Stomach (tissue), 8 donors: ENCODE measurements at regions not wholly inside any gene's neighbourhood (a gene's known extent, or its start where the extent isn't known, plus 50 kb on each side); places are given as distances from the start of the nearest gene placed in this dataset.

Experiments used
- DNase-seq, 2 donors: peaks; one replicate each; pipeline versions ENCODE4 v3.0.0 to v3.0.0-alpha.2; 2013 to 2019
- H3K27ac ChIP-seq, 5 donors: fragments of 200-600 bp in 4 of 5; sonication (generic) in 4 of 5; one replicate each; pipeline ENCODE4 v1.5.1; 2013 to 2019; ENCODE audit warnings: mild to moderate bottlenecking in 1 of 5, moderate library complexity in 1 of 5
- H3K27me3 ChIP-seq, 3 donors: fragments of 200-600 bp; sonication (generic); one replicate each; pipeline ENCODE4 v1.5.1; 2017 to 2019; ENCODE audit warnings: mixed run types in 1 of 3
- H3K36me3 ChIP-seq, 4 donors: fragments of 200-600 bp; sonication (generic); 1 replicate in 3 of 4; 2 replicates in 1 of 4; pipeline ENCODE4 v1.5.1; 2016 to 2019
- H3K4me1 ChIP-seq, 4 donors: fragments of 200-600 bp; sonication (generic); one replicate each; pipeline ENCODE4 v1.5.1; 2016 to 2019
- H3K4me3 ChIP-seq, 4 donors: fragments of 200-600 bp; sonication (generic) in 3 of 4; one replicate each; pipeline ENCODE4 v1.5.1; 2016 to 2019; ENCODE audit warnings: mild to moderate bottlenecking in 1 of 4
- H3K9me3 ChIP-seq, 4 donors: fragments of 200-600 bp; sonication (generic); one replicate each; pipeline ENCODE4 v1.5.1; 2016 to 2019
- EP300 ChIP-seq: sonication (generic); formaldehyde crosslinking; IDR thresholded peaks from one replicate; pipeline ENCODE4 v1.6.1; 2017; ENCODE audit warnings: antibody characterized with exemption
- POLR2A ChIP-seq, 4 donors: fragments of 450-650 bp; IDR thresholded peaks; one replicate each; pipeline ENCODE4 v1.6.1; 2016; ENCODE audit warnings: antibody characterized with exemption in 4 of 4, control low read depth in 2 of 4, mild to moderate bottlenecking in 1 of 4, moderate library complexity in 1 of 4
- POLR2AphosphoS5 ChIP-seq, 3 donors: sonication (generic); formaldehyde crosslinking; IDR thresholded peaks; one replicate each; pipeline ENCODE4 v1.6.1; 2016; ENCODE audit warnings: antibody characterized with exemption in 3 of 3
- WGBS, 5 donors: extraction: QIAGEN DNeasy Blood & Tissue Kit in 3 of 5; methylation state at CpG; one replicate each; pipeline versions ENCODE4 v1.1.5 to v1.1.7; 2013 to 2018; 5-methylcytosine and 5-hydroxymethylcytosine counted together
- intact Hi-C: fragments of 100-400 bp; cut with DNase I; formaldehyde crosslinking; loops from one replicate; pipeline ENCODE4 v1.15.1; 2023; ENCODE audit warnings: low total_unique reads
- TF ChIP-seq, protein P1 (sequence below), 7 experiments: fragments of 450-650 bp in 4 of 7; fragments of 200-600 bp in 3 of 7; sonication (generic) in 3 of 7; IDR thresholded peaks; one replicate each; pipeline ENCODE4 v1.5.1; 2016 to 2019; ENCODE audit warnings: antibody characterized with exemption in 7 of 7, control low read depth in 2 of 7, mild to moderate bottlenecking in 1 of 7
- donor health status: healthy with polysubstance abuse.
- donor health status: Bipolar disorder and iron deficiency.
- donor health status: healthy.

DNA sequence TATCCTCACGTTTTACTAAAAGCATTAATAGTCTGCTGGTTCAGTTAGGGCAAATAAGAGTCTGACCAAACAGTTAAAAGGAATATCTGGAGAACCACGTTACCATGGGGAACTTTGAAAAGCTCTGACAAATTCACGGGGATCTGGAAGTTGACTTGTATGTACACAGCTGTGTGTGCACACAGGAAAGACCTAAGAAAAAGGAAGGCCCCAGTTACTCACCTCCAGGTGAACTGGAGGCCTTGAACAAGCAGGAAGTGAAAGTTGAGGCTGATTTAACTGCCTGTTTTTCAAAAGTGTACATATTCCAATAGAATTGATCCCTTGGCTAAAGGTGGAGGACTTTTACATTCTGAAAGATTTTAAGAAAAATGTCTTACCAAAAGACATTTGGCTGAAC, 1891.6 kb upstream of the PCDH20 start:
- no peaks in the 10 kb centered on the region for H3K36me3 ChIP-seq
- no peaks in the 10 kb centered on the region for H3K27me3 ChIP-seq
- no peak overlapping the region for H3K4me3 ChIP-seq
- intact Hi-C loops: no loop called here
- H3K4me1 ChIP-seq: no peaks in the 10 kb centered on the region
- peak in 1 of 2 donors; percentile 63 for DNase-seq
- H3K9me3 ChIP-seq: peaks cover 0 to 8% (median 3%) of the 10 kb centered on the region in 4 donors
- H3K27ac ChIP-seq: no peak overlapping the region
- 19 to 38% (median 25%) methylated on average over 3 of the region's 3 CpGs for WGBS, 5 donors
- TF ChIP-seq, protein P1, sequence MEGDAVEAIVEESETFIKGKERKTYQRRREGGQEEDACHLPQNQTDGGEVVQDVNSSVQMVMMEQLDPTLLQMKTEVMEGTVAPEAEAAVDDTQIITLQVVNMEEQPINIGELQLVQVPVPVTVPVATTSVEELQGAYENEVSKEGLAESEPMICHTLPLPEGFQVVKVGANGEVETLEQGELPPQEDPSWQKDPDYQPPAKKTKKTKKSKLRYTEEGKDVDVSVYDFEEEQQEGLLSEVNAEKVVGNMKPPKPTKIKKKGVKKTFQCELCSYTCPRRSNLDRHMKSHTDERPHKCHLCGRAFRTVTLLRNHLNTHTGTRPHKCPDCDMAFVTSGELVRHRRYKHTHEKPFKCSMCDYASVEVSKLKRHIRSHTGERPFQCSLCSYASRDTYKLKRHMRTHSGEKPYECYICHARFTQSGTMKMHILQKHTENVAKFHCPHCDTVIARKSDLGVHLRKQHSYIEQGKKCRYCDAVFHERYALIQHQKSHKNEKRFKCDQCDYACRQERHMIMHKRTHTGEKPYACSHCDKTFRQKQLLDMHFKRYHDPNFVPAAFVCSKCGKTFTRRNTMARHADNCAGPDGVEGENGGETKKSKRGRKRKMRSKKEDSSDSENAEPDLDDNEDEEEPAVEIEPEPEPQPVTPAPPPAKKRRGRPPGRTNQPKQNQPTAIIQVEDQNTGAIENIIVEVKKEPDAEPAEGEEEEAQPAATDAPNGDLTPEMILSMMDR (IDR thresholded peaks at IDR 0.05): no peak
- no peak for TF ChIP-seq EP300
- TF ChIP-seq POLR2AphosphoS5 (IDR thresholded peaks at IDR 0.05): no peak
- TF ChIP-seq POLR2A (IDR thresholded peaks at IDR 0.05): no peak

DNA sequence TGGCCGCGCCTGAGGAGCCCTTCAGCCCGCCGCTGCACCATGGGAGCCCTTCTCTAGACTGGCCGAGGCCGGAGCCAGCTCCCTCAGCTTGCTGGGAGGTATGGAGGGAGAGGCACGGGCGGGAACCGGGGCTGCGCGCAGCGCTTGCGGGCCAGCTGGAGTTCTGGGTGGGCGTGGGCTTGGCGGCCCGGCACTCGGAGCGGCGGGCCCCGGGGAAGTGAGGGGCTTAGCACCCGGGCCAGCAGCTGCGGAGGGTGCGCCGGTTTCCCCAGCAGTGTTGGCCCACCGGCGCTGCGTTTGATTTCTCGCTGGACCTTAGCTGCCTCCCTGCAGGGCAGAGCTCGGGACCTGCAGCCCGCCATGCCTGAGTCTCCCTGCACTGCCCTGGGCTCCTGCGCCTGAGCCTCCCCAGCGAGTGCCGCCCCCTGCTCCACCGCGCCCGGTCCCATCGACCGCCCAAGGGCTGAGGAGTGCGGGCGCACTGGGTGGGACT, 1890.0 kb upstream of the PCDH20 start:
- DNase-seq: peak in 1 of 2 donors; percentile 1
- Histone ChIP-seq H3K27ac (no peak overlapping the region), H3K4me1 (no peaks in the 10 kb centered on the region), H3K4me3 (no peak overlapping the region), H3K36me3 (no peaks in the 10 kb centered on the region), H3K9me3 (peaks cover 0 to 8% (median 3%) of the 10 kb centered on the region in 4 donors), H3K27me3 (no peaks in the 10 kb centered on the region)
- intact Hi-C loops: no loop called here
- TF ChIP-seq EP300 (no peak), POLR2AphosphoS5 (IDR thresholded peaks at IDR 0.05) (no peak), POLR2A (IDR thresholded peaks at IDR 0.05) (no peak)
- TF ChIP-seq, protein P1 (IDR thresholded peaks at IDR 0.05): no peak
- 96 to 99% (median 97%) methylated on average over 25 to 40 of the region's 40 CpGs for WGBS, 5 donors

DNA sequence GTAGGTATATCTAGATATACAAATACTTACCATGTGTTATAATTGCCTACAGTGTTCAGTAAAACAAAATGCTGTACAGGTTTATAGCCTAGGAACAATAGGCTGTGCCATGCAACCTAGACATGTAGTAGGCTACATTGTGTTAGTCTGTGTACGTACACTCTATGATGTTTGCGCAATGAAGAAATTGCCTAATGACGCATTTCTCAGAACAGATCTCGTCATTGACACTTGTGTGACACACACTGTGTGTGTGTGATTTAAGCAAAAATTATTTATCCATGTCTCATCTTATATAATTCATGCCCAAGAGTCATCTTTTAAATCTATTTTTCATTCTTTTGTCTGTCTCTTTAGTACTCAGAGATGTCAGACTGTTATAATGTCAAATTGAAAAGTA, 1888.8 kb upstream of the PCDH20 start:
- Histone ChIP-seq H3K4me1 (no peaks in the 10 kb centered on the region), H3K36me3 (no peaks in the 10 kb centered on the region), H3K9me3 (peaks cover 0 to 8% (median 3%) of the 10 kb centered on the region in 4 donors), H3K27ac (no peak overlapping the region), H3K4me3 (no peak overlapping the region), H3K27me3 (no peaks in the 10 kb centered on the region)
- DNase-seq: no peak
- intact Hi-C loops: no loop called here
- WGBS, 5 donors: 90 to 97% (median 93%) methylated on average over 4 of the region's 4 CpGs
- TF ChIP-seq EP300 (no peak), POLR2AphosphoS5 (IDR thresholded peaks at IDR 0.05) (no peak)

DNA sequence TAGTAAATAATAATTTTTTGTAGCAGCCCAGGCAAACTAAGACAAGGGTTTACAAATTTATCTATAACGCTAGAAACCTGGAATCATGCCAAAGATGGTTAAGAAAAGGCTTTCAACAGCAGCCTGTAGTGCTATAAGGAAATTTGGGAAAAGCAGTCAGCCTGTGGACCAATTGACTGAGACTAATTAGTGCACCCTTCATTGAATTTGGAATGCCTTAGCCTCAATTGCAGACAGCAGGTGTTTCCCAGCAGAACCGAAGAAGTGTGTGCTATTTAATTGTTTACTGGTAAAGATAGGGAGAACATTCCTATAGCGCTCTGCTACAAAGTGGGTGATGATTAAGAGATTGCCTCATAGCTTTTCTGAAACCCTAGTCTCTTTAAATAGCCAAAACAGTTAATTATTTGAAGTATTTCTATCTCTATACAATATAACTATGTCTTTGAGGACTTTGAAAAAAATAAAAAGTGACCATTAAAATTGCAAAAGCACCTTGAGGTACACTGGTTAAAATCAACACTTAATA, 1884.3 kb upstream of the PCDH20 start:
- DNase-seq: peak in 1 of 2 donors; percentile 2
- Histone ChIP-seq H3K4me3 (no peak overlapping the region), H3K27ac (no peak overlapping the region), H3K36me3 (no peaks in the 10 kb centered on the region), H3K4me1 (no peaks in the 10 kb centered on the region), H3K27me3 (no peaks in the 10 kb centered on the region), H3K9me3 (no peaks in the 10 kb centered on the region)
- 32 to 56% (median 43%) methylated on average over 3 of the region's 3 CpGs for WGBS, 5 donors
- TF ChIP-seq POLR2AphosphoS5 (IDR thresholded peaks at IDR 0.05): no peak
- TF ChIP-seq, protein P1 (IDR thresholded peaks at IDR 0.05): no peak
- TF ChIP-seq EP300: no peak
- no peak for TF ChIP-seq POLR2A (IDR thresholded peaks at IDR 0.05)
- intact Hi-C loops: no loop called here

DNA sequence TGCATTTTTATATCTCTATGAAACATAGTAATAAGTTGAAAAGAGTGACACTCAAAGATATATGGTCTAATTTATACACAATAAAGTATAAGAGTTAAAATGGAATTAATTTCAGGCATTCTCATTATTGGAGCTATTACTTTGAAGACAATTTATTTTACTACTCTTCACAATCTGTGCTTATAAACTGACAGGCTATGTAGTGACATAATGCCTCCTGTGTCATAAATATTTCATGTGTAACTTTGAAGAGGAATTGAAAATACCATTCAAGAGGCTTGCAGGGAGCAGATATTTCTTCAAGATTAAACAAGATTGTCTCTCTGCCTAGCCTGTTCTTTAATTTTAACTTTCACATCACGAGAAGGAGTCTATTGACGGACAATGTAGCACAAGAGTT, 1881.5 kb upstream of the PCDH20 start:
- no peak for DNase-seq
- intact Hi-C loops: no loop called here
- TF ChIP-seq, protein P1 (IDR thresholded peaks at IDR 0.05): no peak
- TF ChIP-seq POLR2A (IDR thresholded peaks at IDR 0.05): no peak
- no peak for TF ChIP-seq EP300
- no peak for TF ChIP-seq POLR2AphosphoS5 (IDR thresholded peaks at IDR 0.05)
- H3K27me3 ChIP-seq: no peaks in the 10 kb centered on the region
- no peak overlapping the region for H3K27ac ChIP-seq
- no peaks in the 10 kb centered on the region for H3K9me3 ChIP-seq
- no peaks in the 10 kb centered on the region for H3K36me3 ChIP-seq
- 83 to 89% (median 86%) methylated on average over 2 of the region's 2 CpGs for WGBS, 5 donors
- no peaks in the 10 kb centered on the region for H3K4me1 ChIP-seq
- no peak overlapping the region for H3K4me3 ChIP-seq
